HG02870 (cell line): ENCODE measurements at regions not wholly inside any gene's neighbourhood (a gene's known extent, or its start where the extent isn't known, plus 50 kb on each side); places are given as distances from the start of the nearest gene placed in this dataset.

Experiments used
- ATAC-seq: cut with Tn5 transposase; IDR thresholded peaks from one replicate; pipeline ENCODE4 v1.9.1; 2021; ENCODE audit warnings: mild to moderate bottlenecking, moderate library complexity; ENCODE audit not compliant: unreplicated experiment

GRCh38 chr22:49366437-49366836 lies 461.2 kb downstream of the BRD1 start:
- ATAC-seq = no peak

- ATAC-seq = no peak
Observed at GRCh38 chr22:49365910-49366309, 461.8 kb downstream of the BRD1 start.

DNA sequence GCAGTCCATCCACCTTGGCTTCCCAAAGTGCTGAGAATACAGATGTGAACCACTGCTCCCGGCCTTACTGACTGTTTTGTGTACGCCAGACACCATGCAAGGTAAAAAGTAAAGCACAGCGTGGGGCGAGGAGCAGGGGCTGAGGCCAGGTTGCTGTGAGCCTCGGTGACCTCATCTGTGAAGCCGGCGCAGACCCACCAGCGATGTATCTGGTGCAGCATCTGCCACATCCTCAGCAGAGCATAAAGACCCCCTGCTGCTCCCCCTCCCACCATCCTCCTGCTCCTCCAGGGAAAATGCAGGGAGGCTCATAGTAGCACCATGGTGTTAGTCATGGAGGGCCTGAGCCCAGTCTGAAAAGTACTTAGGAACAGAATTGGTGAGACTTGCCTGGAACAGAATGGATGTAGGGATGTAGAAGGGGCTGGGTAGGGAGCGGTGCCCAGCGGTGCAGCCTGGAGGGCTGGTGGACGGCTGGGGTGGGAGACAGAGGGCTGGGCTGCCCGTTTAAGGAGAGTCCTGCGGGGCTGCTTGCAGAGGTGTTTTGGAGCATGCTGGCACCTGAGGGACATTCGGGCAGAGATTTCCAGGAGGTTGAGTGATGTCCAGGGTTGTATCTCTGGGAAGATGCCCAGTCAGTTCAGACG lies 462.4 kb downstream of the BRD1 start:
- no peak for ATAC-seq

GRCh38 chr22:49364398-49364797 lies 463.3 kb downstream of the BRD1 start:
- no peak for ATAC-seq

DNA sequence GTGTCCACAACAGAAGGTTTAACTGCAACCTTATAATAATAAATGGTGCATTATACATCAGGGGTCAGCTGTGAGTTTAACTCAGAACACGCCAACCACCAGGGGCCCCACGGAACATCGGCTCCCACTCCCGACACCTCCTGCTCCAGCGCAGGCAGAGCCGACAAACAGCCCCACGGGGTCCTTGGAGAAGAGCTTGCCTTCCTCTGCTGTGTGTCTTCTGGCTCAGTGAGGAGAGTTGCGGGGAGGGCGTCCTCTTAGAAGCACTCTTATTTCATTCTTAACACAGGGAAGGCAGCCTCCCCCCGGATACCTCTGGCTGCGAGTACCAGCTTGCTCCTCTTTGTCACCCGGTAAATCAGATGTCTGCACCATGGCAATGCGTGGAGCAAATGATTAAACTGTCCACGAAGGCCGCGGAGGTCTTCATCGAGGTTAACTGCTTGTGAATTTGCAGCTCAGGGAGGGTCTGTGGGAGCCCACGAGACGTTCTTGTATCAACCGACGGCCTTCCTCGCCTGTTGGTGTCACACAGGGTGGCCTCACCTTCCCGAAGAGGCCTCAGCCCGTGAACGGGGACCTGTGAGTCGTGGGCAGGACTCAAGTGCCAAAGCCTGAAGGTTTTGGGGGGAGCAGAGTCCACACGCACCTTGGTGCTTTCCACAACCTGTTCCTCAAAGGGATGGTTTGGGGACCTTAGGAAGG lies 464.0 kb downstream of the BRD1 start:
- no peak for ATAC-seq

GRCh38 chr22:49362211-49362839 lies 465.3 kb downstream of the BRD1 start:
- ATAC-seq = no peak

DNA sequence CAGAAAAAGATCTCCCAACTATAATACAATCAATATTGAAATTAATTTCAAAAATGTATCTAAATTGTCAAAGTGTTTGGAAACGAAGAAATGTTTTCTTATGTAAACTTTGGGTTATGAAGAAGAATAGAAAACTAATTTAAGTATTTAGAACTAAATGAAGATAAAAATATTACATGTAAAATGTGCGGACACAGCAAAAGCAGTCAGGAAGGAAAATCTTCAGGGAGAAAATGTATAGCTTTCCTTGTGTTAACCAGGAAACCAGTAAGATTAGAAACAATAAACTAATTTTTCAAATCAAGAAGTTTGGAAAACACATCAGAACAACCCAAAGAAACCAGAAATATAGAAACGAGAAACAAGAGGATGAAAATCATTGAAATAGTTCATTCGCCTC lies 466.5 kb downstream of the BRD1 start:
- ATAC-seq = no peak

DNA sequence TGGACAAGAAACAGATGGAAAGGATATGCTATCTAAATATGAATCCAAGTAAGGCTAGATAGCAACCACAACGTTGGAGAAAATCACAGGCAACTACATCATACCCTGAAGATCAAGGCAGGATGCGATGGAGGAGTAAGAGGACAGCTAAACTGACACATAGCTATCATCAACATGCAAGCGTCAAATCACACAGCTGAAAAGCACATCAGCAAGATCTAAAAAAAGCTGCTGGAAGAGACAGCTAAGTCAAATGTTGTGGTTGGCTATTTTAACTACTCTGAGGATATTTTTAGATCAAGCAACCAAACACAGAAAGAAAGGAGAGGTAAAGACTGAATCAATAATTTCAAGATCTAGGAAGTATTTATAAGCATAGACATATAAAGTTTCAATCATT lies 466.9 kb downstream of the BRD1 start:
- no peak for ATAC-seq

GRCh38 chr22:49359076-49359475 lies 468.6 kb downstream of the BRD1 start:
- no peak for ATAC-seq

DNA sequence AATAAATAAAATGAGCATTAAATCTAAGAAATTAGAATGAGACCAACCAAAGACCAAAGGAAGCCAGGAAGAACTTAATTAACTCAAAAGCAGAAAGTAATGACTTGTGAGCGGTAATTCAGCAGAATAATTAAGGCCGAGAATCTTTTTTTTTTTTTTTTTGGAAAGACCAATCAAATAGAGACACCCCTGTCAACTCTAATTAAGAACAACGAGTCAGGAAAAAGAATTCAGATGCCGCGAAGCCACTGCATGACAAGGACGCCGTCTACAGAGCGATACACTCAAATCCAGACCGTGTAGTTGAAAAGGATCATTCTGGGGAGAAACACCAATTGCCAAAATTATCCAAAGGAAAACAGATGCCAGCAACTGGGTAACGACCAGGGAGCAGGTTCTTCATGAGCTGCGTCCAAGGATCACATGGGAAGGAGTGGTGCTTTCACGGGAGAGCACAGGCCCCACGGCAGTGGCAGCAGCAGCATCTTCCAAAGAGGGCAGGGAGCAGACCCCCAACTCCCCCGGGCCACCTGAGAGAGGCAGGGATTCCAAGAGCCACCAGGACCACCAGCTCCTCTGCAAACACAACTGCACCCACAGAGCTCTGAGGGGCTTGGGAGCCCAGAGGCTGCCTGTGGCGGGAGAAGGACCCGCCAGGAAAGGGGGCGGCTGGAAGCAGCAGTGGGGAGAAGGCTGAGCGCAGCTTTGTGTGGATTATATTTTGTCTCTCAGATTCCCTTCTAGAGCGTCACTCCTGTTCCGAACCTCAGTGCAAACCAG lies 469.8 kb downstream of the BRD1 start:
- no peak for ATAC-seq

DNA sequence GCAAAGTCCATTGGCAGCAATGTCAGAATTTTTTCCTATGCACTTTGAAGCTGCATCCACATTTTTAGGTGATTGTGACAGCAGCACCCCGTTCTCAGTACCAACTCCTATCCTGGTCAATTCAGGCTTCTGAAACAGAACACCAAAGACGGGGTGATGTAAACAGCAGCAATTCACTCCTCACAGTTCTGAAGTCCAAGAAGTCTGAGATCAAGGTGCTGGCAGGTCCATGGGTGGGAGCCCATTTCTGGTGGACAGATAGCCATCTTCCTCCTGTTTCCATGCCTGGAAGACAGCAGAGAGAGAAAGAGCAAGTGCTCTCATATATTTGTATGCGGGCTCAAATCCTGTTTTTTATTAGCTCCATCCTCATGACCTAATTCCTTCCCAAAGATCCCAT lies 471.2 kb downstream of the BRD1 start:
- ATAC-seq = no peak

GRCh38 chr22:49355211-49355920 lies 472.3 kb downstream of the BRD1 start:
- no peak for ATAC-seq

GRCh38 chr22:49354516-49355210 lies 473.0 kb downstream of the BRD1 start:
- no peak for ATAC-seq

DNA sequence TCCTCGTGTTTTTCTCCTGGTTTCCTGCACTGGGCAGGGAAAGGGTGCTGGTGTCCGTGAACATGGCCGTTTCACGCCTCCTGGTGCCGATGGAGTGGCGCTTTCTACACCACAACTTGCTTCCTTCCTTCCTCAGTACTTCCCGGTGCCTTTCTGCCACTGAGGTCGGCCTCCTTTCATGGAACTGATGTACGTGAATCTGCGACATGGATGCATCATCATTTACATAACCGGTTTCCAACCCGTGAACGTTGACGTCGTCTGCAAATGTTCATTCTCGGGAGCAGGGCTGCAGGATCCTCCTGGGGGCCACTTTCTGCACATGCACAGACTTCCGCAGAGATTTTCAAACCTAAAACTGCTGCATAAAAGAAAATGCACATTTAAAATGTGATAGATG lies 474.4 kb downstream of the BRD1 start:
- no peak for ATAC-seq

DNA sequence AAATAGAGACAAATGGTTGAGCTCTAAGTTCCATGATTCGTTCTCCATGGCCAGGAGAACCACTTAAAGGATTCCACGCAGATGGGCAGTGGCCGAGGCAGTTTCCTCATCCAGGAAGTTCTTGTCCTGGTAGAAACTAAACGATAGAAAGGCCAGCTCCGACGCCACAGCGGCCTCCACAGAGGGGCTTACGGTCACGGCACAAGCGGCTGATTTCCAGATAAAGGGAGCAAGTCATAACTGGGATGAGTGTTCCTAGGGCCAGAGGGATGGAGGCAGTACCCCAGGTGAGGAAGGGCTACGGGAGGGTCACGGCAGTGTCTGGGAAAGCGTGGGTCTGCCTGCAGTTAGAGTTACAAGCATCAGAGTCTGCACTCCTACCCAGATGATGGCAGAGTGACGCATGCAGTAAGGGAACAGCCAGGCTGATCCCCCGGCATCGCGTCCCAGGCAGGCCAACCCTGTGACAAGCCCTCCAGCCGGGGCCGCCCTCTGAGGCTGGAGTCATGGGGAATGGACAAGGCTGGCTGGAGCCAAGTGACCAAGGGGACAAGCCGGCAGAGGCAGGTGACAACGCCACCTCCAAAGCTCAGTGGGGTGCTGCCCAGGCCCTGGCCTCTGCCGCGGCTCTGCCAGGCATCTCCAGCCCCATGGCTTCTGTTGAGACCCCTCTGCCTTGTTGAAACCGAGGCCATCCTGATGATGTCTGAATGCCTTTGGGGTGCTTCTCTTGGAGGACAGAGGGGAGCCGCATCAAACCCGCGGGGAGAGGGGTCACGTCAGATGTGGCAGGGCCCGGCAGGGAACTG lies 475.1 kb downstream of the BRD1 start:
- no peak for ATAC-seq

GRCh38 chr22:49351761-49352227 lies 475.9 kb downstream of the BRD1 start:
- ATAC-seq = no peak

DNA sequence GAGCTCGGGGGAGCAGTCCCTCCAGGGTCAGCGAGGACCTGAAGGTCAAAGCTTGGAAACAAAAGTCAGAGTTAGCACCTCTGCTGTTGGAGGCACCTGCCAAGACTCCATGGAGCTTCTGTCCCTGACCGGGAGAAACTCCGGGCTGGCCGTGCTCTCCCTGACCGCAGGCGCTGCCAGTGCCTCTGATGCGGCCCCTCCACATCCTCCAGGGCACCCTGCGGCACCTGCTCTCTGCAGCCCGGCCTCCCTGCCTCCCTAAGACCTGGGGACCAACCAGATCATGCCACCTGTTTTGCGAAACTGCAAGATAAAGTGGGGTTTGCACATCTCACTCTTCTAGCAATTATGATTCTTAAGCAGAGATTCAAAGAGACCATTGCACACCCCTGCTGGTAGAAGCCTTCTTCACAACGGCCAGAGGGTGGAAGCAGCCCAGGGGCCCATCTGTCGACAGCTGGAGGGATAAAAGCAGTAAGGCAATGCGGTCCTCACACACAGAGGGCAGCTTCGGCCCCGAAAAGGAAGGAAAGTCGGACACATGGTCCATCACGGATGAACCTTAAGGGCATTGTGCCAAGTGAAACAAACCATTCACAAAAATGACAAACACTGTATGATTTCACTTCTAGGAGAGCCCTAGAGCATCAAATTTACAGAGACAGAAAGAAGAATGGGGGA lies 477.1 kb downstream of the BRD1 start:
- no peak for ATAC-seq

- ATAC-seq = no peak
Observed at GRCh38 chr22:49349841-49350381, 477.8 kb downstream of the BRD1 start.
